ENCODE measurements at regions not wholly inside any gene's neighbourhood (a gene's known extent, or its start where the extent isn't known, plus 50 kb on each side); places are given as distances from the start of the nearest gene placed in this dataset.
"Not testable (repeated sequence)": the region's sequence is repeated elsewhere in the genome, so short reads cannot be mapped to it uniquely, and the experiment has no call there.

DNA sequence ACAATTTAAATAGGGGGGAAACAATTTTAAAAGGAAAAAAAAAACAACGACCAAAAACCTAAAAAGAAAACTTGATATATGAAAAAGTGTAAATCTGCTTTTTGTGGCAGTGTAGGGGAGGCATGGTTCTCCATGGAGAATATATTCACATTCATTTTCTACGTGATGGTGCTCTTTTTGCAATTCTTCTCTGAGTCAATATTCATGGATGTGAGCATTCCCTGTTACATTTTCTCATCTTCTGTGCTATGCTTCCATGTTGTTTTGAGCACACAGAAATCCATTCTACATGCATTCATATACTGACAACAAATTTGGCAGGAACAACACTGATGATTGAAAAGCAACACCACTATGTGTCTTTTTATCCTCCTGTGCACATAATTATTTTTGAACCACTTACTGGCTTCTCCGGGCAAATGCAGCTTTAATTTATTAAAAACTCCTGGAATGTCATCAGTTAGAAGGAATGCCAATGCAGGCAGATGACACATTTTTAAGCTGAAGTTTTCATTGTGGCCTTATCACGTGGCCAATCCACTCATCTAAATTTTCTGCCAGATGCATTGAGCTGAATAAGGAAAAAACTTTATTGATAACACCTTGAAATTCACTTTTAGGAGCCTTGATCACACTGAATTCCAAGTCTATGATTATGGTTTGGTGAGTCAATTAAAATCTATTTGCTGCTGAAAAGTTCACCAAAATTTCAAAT, 590.6 kb downstream of the NUF2 start:
- DNase-seq = no peak

DNA sequence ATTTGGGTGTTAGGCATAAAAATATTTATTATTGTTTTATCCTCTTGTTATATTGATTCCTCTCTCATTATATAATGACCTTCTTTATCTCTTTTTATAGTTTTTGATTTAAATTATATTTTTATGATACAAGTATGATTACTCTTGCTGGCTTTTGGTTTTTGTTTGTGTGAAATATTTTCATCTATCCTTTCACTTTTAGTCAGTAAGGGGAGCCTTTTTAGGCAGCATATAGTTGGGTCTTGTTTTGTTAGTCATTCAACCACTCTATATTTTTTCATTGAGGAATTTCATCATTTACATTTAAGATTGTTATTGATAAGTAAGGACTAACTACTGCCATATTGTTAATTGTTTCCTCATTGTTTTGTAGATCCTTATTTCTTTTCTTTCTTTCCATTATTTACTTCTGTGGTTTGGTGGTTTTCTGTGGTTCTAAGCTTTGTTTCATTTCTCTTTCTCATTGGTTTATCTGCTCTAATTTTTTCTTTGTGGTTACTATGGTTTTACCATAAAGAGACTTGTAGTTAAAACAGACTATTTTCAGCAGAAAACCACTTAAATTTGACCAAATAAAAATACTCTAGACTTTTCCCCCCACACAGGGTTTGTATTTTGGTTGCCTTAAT, 593.1 kb downstream of the NUF2 start:
- DNase-seq = no peak

DNA sequence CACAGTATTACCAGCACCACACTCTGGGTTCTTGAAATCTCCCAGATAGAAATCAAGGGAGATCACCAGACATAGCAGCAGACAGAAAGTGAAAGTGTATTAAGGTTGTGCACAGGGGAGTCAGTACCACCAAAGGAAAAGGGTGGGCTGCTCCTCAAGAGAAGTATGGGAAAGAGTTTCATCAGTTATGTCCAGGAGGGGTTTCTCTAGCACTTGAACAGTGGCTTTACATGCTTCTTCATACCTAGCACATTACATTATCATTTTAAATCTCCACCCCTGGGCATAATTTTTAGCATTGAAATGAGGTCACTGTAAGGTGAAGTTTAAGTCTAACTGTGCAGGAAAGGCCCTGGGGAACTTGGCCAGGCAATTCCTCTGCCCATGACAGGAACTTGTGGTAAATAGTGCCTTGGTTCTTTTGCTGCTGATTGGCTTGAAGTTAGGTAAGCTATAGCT, 601.0 kb downstream of the NUF2 start:
- no peak for DNase-seq

DNA sequence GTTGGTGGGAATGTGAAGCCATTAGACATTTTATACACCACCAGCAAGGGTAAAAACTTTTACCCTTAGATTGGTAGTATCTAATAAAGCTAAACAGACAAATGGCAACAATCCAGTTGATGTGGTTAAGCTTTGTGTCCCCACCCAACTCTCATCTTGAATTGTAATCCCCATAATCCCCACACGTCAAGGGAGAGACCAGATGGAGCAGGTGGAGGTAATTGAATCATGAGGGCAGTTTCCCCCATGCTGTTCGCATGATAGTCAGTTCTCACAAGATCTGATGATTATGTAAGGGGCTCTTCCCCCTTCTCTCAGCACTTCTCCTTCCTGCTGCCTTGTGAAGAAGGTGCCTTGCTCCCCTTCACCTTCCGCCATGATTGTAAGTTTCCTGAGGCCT, 602.3 kb downstream of the NUF2 start:
- DNase-seq = no peak

- DNase-seq = no peak
Observed at GRCh38 chr1:163927493-163927892, 605.7 kb downstream of the NUF2 start.

DNA sequence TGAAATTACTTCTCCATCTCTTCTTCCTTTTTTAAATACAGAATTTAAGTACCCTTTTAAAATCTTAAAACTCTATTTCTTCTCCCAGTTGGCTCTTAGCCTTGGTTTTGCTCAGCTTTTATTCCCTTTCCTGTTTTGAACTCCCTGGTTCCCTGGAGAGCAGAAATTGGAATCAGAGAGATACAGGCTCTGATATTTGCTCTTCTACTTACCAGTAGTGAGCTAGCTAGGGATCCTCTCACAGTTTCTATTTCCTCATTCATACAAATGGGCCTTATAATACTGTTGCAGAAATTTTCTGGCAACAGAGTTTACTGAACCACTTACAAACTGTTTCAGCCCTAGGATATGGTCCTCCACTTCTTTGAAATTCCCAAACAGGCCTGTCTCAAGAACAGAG, 606.3 kb downstream of the NUF2 start:
- no peak for DNase-seq

- no peak for DNase-seq
Observed at GRCh38 chr1:163928651-163929050, 606.9 kb downstream of the NUF2 start.

DNA sequence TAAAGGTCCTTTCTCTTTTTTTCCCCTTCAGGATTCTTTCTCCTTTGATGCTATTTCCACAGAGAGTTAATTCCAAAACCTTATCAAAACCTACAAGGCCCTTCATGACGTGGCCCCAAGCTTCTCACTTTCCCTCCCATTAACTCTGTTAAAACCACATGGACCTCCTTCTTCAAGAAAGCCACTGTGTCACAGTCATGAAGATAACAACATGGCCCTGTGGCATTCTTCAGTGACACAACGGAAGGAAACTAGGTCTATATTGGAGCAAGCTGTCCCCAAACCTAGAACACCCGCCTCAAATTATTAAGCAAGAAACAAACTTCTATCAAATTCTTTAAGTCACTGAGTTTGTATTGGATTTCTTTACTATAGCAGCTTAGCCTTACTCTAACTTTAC, 611.1 kb downstream of the NUF2 start:
- no peak for DNase-seq

DNA sequence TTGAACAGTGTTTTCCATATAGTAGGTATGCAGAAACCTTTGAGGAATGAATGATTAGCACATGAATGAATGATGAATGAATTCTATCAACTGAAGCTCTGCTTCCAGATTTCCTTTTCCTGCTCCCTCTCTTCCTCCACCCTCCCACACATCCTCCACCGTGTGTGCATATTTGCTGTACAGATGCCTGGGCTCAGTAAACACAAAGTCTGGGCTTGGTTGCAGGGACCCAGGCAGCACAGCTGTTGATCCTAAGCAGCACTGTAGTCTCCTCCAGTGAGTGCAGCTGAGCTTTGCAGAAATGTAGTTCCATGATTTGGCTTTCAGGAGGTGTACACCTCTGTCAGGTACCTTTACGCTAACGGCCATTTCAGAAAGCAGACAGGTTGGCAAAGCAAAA, 611.7 kb downstream of the NUF2 start:
- no peak for DNase-seq

- no peak for DNase-seq
Observed at GRCh38 chr1:163935738-163936374, 614.1 kb downstream of the NUF2 start.

- no peak for DNase-seq
Observed at GRCh38 chr1:163959622-163960021, 599.4 kb upstream of the PBX1 start.

DNA sequence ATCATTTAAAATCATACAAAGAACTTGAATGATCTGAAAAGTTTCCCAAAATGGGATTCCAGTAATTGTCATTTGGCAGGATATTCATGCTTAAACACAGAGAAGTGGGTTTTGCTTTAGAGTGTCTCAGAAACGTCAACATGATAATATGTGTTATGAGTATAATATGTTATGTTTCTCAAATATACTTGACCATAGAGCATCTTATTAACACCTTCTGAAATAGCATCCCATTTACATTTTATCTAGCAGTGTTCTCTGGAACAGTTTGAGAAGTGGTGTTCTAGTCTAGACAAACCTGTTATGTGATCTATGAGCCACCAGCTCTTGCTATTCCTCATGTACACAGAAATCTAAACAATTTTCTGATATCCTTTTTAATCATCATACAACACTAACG, 588.8 kb upstream of the PBX1 start:
- no peak for DNase-seq

GRCh38 chr1:163970699-163971098, 588.3 kb upstream of the PBX1 start:
- DNase-seq = peak; percentile 6

- no peak for DNase-seq
Observed at GRCh38 chr1:163973586-163973985, 585.4 kb upstream of the PBX1 start.

DNA sequence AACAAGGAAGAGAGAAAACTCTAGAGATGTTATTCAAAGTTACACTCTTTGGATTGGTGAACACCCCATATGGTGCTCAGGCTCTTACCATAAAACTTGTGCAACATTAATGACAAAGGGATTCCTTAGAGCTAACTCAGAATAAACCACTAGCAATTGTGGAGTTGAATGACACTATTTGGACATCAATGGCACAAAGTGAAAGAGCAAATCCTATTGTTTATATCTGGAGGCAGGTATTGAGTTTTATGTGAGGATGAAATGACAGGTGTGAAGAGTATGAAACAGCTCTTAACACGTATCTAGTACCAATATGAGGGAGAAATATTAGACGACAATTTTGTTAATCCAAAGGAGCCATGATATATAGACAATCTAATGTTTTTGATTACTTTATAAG, 584.9 kb upstream of the PBX1 start:
- no peak for DNase-seq

DNA sequence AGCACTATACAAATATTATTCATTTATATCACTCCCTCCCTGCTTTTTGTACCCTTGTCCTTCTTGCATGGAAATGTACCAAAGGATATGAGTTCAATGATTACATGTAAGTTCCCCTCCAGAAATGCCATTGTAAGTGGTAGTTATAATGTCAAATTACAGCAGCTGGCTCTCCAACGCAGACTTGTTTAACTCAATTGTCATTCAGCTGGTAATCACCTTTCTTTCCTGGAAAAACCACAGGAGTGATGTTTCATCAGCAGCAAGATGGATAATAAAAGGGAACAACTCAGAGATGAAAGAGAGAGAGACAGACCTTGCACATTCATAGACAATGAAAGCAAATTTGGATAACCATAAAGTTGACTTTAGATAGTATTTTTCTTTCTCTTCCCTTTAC, 578.6 kb upstream of the PBX1 start:
- no peak for DNase-seq

- no peak for DNase-seq
Observed at GRCh38 chr1:163981500-163982030, 577.4 kb upstream of the PBX1 start.

- no peak for DNase-seq
Observed at GRCh38 chr1:163983097-163983496, 575.9 kb upstream of the PBX1 start.

DNA sequence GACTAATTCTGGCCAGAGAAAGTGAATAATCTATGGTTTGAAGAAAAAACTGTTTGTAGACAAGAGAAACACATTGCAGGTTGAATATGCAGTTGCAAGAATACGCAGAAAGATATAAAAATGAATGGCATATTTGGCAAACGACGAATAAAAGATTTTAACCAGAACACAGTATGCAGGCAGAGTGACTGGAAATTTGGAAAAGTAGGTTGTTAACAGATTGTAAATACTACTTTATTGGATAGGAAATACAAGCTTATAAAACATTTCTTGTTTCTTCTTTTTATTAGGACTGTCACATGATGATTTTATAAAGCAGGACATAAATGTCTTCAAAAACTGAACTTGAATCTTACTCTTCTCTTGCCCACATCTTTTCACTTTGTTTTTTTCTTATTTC, 573.3 kb upstream of the PBX1 start:
- DNase-seq = no peak

DNA sequence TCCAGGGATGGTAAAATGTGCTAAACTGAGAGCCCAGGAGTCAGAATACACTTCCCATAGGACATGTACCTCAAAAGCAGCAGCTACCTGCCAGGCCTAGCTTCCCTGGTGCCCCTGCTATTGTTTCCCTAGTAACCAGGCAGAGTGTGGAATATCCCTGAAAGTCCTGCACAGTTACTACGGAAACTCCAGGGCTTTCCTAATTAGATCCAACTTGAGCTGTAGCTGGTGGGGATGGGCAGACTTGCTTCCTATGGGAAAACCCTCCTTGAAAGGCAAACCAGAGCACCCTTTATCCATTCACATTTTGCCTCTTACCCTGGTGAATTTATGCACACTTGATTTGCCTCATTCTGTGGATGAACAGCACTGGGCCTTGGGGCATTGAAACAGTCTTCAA, 559.9 kb upstream of the PBX1 start:
- DNase-seq = no peak

DNA sequence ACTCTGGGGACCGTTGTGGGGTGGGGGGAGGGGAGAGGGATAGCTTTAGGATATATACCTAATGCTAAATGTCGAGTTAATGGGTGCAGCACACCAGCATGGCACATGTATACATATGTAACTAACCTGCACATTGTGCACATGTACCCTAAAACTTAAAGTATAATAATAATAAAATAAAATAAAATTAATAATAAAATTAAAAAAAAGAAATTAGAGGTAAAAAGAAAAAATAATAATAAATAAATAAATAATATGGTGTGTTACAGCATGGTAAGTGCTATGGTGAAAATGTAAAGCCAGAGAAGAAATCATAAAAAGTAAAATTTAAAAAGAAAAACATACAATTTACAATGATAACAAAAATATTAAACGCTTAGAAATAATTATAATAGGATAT, 552.8 kb upstream of the PBX1 start:
- not testable (repeated sequence) for DNase-seq

DNA sequence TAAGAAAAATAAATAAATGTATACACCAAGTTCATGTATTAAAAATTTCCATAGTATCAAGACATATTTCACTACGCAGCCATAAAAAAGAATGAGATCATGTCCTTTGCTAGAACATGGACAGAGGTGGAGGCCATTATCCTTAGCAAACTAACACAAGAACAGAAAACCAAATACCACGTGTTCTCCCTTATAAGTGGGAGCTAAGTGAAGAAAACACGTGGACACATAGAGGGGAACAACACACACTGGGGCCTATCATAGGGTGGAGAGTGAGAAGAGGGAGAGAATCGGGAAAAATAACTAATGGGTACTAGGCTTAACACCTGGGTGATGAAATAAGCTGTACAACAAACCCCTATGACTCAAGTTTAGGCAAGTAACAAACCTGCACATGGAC, 552.4 kb upstream of the PBX1 start:
- DNase-seq = no peak

- DNase-seq = no peak
Observed at GRCh38 chr1:164017239-164017638, 541.7 kb upstream of the PBX1 start.

GRCh38 chr1:164020391-164020790, 538.6 kb upstream of the PBX1 start:
- no peak for DNase-seq

Data from eye (tissue), 1 donor.